PC-3 (cell line): ENCODE measurements at regions not wholly inside any gene's neighbourhood (a gene's known extent, or its start where the extent isn't known, plus 50 kb on each side); places are given as distances from the start of the nearest gene placed in this dataset.

Experiments
- ATAC-seq: fragments of 200-7000 bp; cut with Tn5 transposase; 2 replicates; pipeline ENCODE4 v1.9.1; 2020; ENCODE audit warnings: mild to moderate bottlenecking, moderate library complexity
- BruUV-seq: library from RNA; stranded (reverse); fragments of 400-500 nt; replicated peaks from 2 replicates; lab custom pipeline; 2021; lab: Mats Ljungman, UMichigan
- CTCF ChIA-PET: fragments of 300-600 bp; sonication (Branson Sonifier 250); formaldehyde crosslinking; loops from one replicate; lab custom pipeline; 2022; ENCODE audit warnings: antibody characterized with exemption; lab: Charles Lee
- POLR2A ChIA-PET: fragments of 300-600 bp; sonication (Branson Sonifier 250); formaldehyde crosslinking; loops from one replicate; lab custom pipeline; 2022; ENCODE audit warnings: antibody characterized with exemption; ENCODE audit not compliant: unreplicated experiment; lab: Charles Lee
- DNase-seq: peaks from one replicate; pipeline ENCODE4 v3.0.0-alpha.2; 2015
- H2AFZ ChIP-seq: fragments of 300-600 bp; sonication (generic); 2 replicates; pipeline ENCODE4 v1.6.0; 2016; ENCODE audit warnings: antibody characterized with exemption, low read length
- H3F3A ChIP-seq: fragments of 300-600 bp; sonication (generic); one replicate; pipeline ENCODE4 v1.6.0; 2017; ENCODE audit warnings: antibody characterized with exemption, low read length, control low read depth, mild to moderate bottlenecking; ENCODE audit not compliant: unreplicated experiment
- H3K27ac ChIP-seq: fragments of 300-600 bp; sonication (generic); 2 replicates; pipeline ENCODE4 v1.5.1; 2016; ENCODE audit warnings: mild to moderate bottlenecking, low read length
- H3K27me3 ChIP-seq: fragments of 300-600 bp; sonication (generic); 2 replicates; pipeline ENCODE4 v1.6.1; 2016; ENCODE audit warnings: low read length, mixed read lengths
- H3K36me3 ChIP-seq: fragments of 300-600 bp; sonication (generic); 2 replicates; pipeline ENCODE4 v1.6.1; 2016; ENCODE audit warnings: low read depth, mixed run types, low read length, mixed read lengths
- H3K4me1 ChIP-seq: fragments of 300-600 bp; sonication (generic); 2 replicates; pipeline ENCODE4 v1.5.1; 2016; ENCODE audit warnings: low read length; ENCODE audit not compliant: insufficient read depth
- H3K4me2 ChIP-seq: fragments of 300-600 bp; sonication (generic); 2 replicates; pipeline ENCODE4 v1.6.0; 2016; ENCODE audit warnings: low read length
- H3K4me3 ChIP-seq: fragments of 300-600 bp; sonication (generic); 2 replicates; pipeline ENCODE4 v1.5.1; 2016; ENCODE audit warnings: mild to moderate bottlenecking, low read length, mixed read lengths
- H3K79me2 ChIP-seq: fragments of 300-600 bp; sonication (generic); 2 replicates; pipeline ENCODE4 v1.6.1; 2017; ENCODE audit warnings: low read length, mixed read lengths
- H3K9ac ChIP-seq: fragments of 300-600 bp; sonication (generic); 2 replicates; pipeline ENCODE4 v1.6.0; 2016; ENCODE audit warnings: mild to moderate bottlenecking, low read length
- H3K9me2 ChIP-seq: fragments of 300-600 bp; sonication (generic); replicated peaks from 2 replicates; pipeline ENCODE4 v1.6.1; 2016; ENCODE audit warnings: mixed run types, low read length, mixed read lengths
- H3K9me3 ChIP-seq: fragments of 300-600 bp; sonication (generic); 2 replicates; pipeline ENCODE4 v1.6.1; 2016; ENCODE audit warnings: low read length, mixed read lengths
- H4K20me1 ChIP-seq: fragments of 300-600 bp; sonication (generic); 2 replicates; pipeline ENCODE4 v1.6.1; 2016; ENCODE audit warnings: low read length, mixed read lengths
- CTCF ChIP-seq: fragments of 300-600 bp; sonication (generic); conservative IDR thresholded peaks from 2 replicates; pipeline ENCODE4 v1.5.1; 2017; ENCODE audit warnings: antibody characterized with exemption, low read depth, mild to moderate bottlenecking, low read length
- EZH2 ChIP-seq: fragments of 300-600 bp; sonication (generic); IDR thresholded peaks from one replicate; pipeline ENCODE4 v1.6.1; 2017; ENCODE audit warnings: antibody characterized with exemption, mild to moderate bottlenecking, low read length; ENCODE audit not compliant: unreplicated experiment
- EZH2phosphoT487 ChIP-seq: fragments of 300-600 bp; sonication (generic); IDR thresholded peaks from 2 replicates; pipeline ENCODE4 v1.6.1; 2018; ENCODE audit warnings: mild to moderate bottlenecking, antibody characterized with exemption, low read length, borderline replicate concordance
- intact Hi-C: fragments of 100-400 bp; cut with micrococcal nuclease; formaldehyde crosslinking; loops from 2 replicates; pipeline ENCODE4 v1.9.0; 2023

GRCh38 chr2:205885492-205886099 is 200.4 kb downstream of the INO80D start:
- Histone ChIP-seq H3K4me3 (no peak overlapping the region), H3F3A (no peaks in the 10 kb centered on the region), H3K9me2 (no peaks in the 10 kb centered on the region), H3K9me3 (no peaks in the 10 kb centered on the region), H3K27ac (no peak overlapping the region), H3K27me3 (0 out of 2 replicates have a peak, but pooled peaks cover 3% of the 10 kb centered on the region), H3K4me2 (no peak overlapping the region; the same call in 1 of the 2 replicates), H2AFZ (peak overlapping the region; percentile 63; the same call in 1 of the 2 replicates), H3K79me2 (no peaks in the 10 kb centered on the region), H3K4me1 (peaks cover 4% of the 10 kb centered on the region), H4K20me1 (no peaks in the 10 kb centered on the region), H3K9ac (no peak overlapping the region), H3K36me3 (no peaks in the 10 kb centered on the region)
- peak; percentile 91 for ATAC-seq
- peak; percentile 90 for TF ChIP-seq CTCF
- no peak for TF ChIP-seq EZH2
- no peak for TF ChIP-seq EZH2phosphoT487
- peak; percentile 89 for DNase-seq
- intact Hi-C loops = loop anchor here (5.0 kb wide), 1 partner anchor 118 kb away; no protein-coding TSS in a partner anchor
- no TSS peak for BruUV-seq
- ChIA-PET POLR2A (no interaction called here), CTCF (no interaction called here)

GRCh38 chr2:205883965-205884364 is 201.7 kb downstream of the NRP2 start:
- no peak for TF ChIP-seq EZH2phosphoT487
- TF ChIP-seq EZH2 = no peak
- no peak for TF ChIP-seq CTCF
- Histone ChIP-seq H3K4me1 (peaks cover 4% of the 10 kb centered on the region), H3K9ac (no peak overlapping the region), H3K4me2 (no peak overlapping the region), H3K9me2 (no peaks in the 10 kb centered on the region), H3K27me3 (0 out of 2 replicates have a peak, but pooled peaks cover 3% of the 10 kb centered on the region), H4K20me1 (no peaks in the 10 kb centered on the region), H3K27ac (no peak overlapping the region), H3K4me3 (no peak overlapping the region), H2AFZ (no peak overlapping the region), H3F3A (no peaks in the 10 kb centered on the region), H3K79me2 (no peaks in the 10 kb centered on the region), H3K36me3 (no peaks in the 10 kb centered on the region), H3K9me3 (no peaks in the 10 kb centered on the region)
- POLR2A ChIA-PET = no interaction called here
- intact Hi-C loops = loop anchor here (5.0 kb wide), 1 partner anchor 202 kb away; the partner anchor contains the start of gene NRP2
- no TSS peak for BruUV-seq
- CTCF ChIA-PET = no interaction called here
- DNase-seq (no peak), ATAC-seq (no peak)

- intact Hi-C loops = loop anchor here (5.0 kb wide), 1 partner anchor 201 kb away; the partner anchor contains the start of gene NRP2
- H3K9me3 ChIP-seq = no peaks in the 10 kb centered on the region
- no peak for TF ChIP-seq CTCF
- no peak for TF ChIP-seq EZH2
- no peak for TF ChIP-seq EZH2phosphoT487
- H3K9me2 ChIP-seq = no peaks in the 10 kb centered on the region
- H3K4me2 ChIP-seq = no peak overlapping the region
- ChIA-PET CTCF (no interaction called here), POLR2A (no interaction called here)
- no peaks in the 10 kb centered on the region for H3K79me2 ChIP-seq
- BruUV-seq = no TSS peak
- DNase-seq = no peak
- 0 out of 2 replicates have a peak, but pooled peaks cover 9% of the 10 kb centered on the region for H3K27me3 ChIP-seq
- no peak overlapping the region for H3K9ac ChIP-seq
- H3K4me3 ChIP-seq = no peak overlapping the region
- ATAC-seq = no peak
- no peak overlapping the region for H2AFZ ChIP-seq
- H4K20me1 ChIP-seq = no peaks in the 10 kb centered on the region
- no peaks in the 10 kb centered on the region for H3K36me3 ChIP-seq
- no peaks in the 10 kb centered on the region for H3K4me1 ChIP-seq
- H3K27ac ChIP-seq = no peak overlapping the region
- H3F3A ChIP-seq = no peaks in the 10 kb centered on the region
These were observed 200.6 kb downstream of the NRP2 start for GRCh38 chr2:205882806-205883425.
